ENCODE measurements at regions not wholly inside any gene's neighbourhood (a gene's known extent, or its start where the extent isn't known, plus 50 kb on each side); places are given as distances from the start of the nearest gene placed in this dataset.

DNA sequence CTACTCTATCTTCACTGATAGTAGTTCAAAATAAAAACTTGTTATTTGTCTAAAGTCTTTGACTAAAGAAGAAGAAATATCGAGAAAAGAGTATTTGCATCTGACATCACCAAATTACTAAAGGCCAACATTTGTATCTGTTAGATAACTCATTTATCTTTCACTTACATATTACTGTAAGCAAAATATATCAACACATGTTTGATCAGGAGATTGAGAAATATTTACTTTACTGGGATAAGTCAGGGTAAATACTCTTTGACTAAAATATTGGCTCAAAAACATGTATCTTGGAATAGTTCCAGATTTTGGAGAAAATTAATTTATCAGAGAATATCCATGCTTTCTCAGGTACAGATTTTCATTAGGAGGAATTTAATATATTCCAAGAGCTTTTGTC lies 306.0 kb downstream of the TENT5A start:
- TF ChIP-seq TAF1 (IDR thresholded peaks at IDR 0.05; ENCODE audit: borderline replicate concordance, insufficient read depth, low read length) (no peak), REST (IDR thresholded peaks at IDR 0.05; ENCODE audit: insufficient read depth in 1 of 2, low read depth in 2 of 2, low read length in 2 of 2) (no peak), POLR2AphosphoS5 (IDR thresholded peaks at IDR 0.05; ENCODE audit: low read depth, low read length) (no peak), FOXP2 (optimal IDR thresholded peaks at IDR 0.05; ENCODE audit: borderline replicate concordance, extremely low read depth, extremely low read length, insufficient read depth) (no peak), SIN3A (IDR thresholded peaks at IDR 0.05; ENCODE audit: borderline replicate concordance, insufficient read depth, low read length) (no peak)

GRCh38 chr6:81439417-81439816 lies 313.1 kb downstream of the TENT5A start:
- TF ChIP-seq REST (IDR thresholded peaks at IDR 0.05; ENCODE audit: insufficient read depth in 1 of 2, low read depth in 2 of 2, low read length in 2 of 2) (no peak), TAF1 (IDR thresholded peaks at IDR 0.05; ENCODE audit: borderline replicate concordance, insufficient read depth, low read length) (no peak), SIN3A (IDR thresholded peaks at IDR 0.05; ENCODE audit: borderline replicate concordance, insufficient read depth, low read length) (no peak), POLR2AphosphoS5 (IDR thresholded peaks at IDR 0.05; ENCODE audit: low read depth, low read length) (no peak), FOXP2 (optimal IDR thresholded peaks at IDR 0.05; ENCODE audit: borderline replicate concordance, extremely low read depth, extremely low read length, insufficient read depth) (no peak)

GRCh38 chr6:81436990-81437389 lies 315.5 kb downstream of the TENT5A start:
- TF ChIP-seq POLR2AphosphoS5 (IDR thresholded peaks at IDR 0.05; ENCODE audit: low read depth, low read length) (no peak), SIN3A (IDR thresholded peaks at IDR 0.05; ENCODE audit: borderline replicate concordance, insufficient read depth, low read length) (no peak), TAF1 (IDR thresholded peaks at IDR 0.05; ENCODE audit: borderline replicate concordance, insufficient read depth, low read length) (no peak), REST (IDR thresholded peaks at IDR 0.05; ENCODE audit: insufficient read depth in 1 of 2, low read depth in 2 of 2, low read length in 2 of 2) (no peak), FOXP2 (optimal IDR thresholded peaks at IDR 0.05; ENCODE audit: borderline replicate concordance, extremely low read depth, extremely low read length, insufficient read depth) (no peak)

GRCh38 chr6:81413306-81413705 lies 339.2 kb downstream of the TENT5A start:
- TF ChIP-seq POLR2AphosphoS5 (IDR thresholded peaks at IDR 0.05; ENCODE audit: low read depth, low read length) (no peak), SIN3A (IDR thresholded peaks at IDR 0.05; ENCODE audit: borderline replicate concordance, insufficient read depth, low read length) (no peak), FOXP2 (optimal IDR thresholded peaks at IDR 0.05; ENCODE audit: borderline replicate concordance, extremely low read depth, extremely low read length, insufficient read depth) (no peak), REST (IDR thresholded peaks at IDR 0.05; ENCODE audit: insufficient read depth in 1 of 2, low read depth in 2 of 2, low read length in 2 of 2) (no peak), TAF1 (IDR thresholded peaks at IDR 0.05; ENCODE audit: borderline replicate concordance, insufficient read depth, low read length) (no peak)

Data from PFSK-1 (cell line).